Gastroesophageal sphincter (tissue), 4 donors: ENCODE measurements at regions not wholly inside any gene's neighbourhood (a gene's known extent, or its start where the extent isn't known, plus 50 kb on each side); places are given as distances from the start of the nearest gene placed in this dataset.
"Not testable (repeated sequence)": the region's sequence is repeated elsewhere in the genome, so short reads cannot be mapped to it uniquely, and the experiment has no call there.

Experiments
- ATAC-seq: fragments of 150-250 bp; one replicate; pipeline ENCODE4 v1.9.1; 2016; ENCODE audit warnings: mild to moderate bottlenecking, moderate library complexity
- H3K27ac ChIP-seq, 4 donors: fragments of 200-600 bp; sonication (generic) in 3 of 4; 1 replicate in 3 of 4; 2 replicates in 1 of 4; pipeline ENCODE4 v1.5.1; 2016 to 2019
- H3K27me3 ChIP-seq: fragments of 200-600 bp; sonication (generic); one replicate; pipeline ENCODE4 v1.5.1; 2019
- H3K36me3 ChIP-seq, 2 donors: fragments of 200-600 bp; sonication (generic); one replicate each; pipeline ENCODE4 v1.5.1; 2019; ENCODE audit warnings: control low read depth in 1 of 2
- H3K4me1 ChIP-seq, 3 donors: fragments of 200-600 bp; sonication (generic); 1 replicate in 2 of 3; 2 replicates in 1 of 3; pipeline ENCODE4 v1.5.1; 2016 to 2019; ENCODE audit warnings: control low read depth in 2 of 3
- H3K4me3 ChIP-seq, 2 donors: fragments of 200-600 bp; sonication (generic); one replicate each; pipeline ENCODE4 v1.5.1; 2019; ENCODE audit warnings: mild to moderate bottlenecking in 1 of 2, moderate library complexity in 1 of 2
- H3K9me3 ChIP-seq, 3 donors: fragments of 200-600 bp; sonication (generic); one replicate each; pipeline ENCODE4 v1.5.1; 2017 to 2019; ENCODE audit warnings: control low read depth in 2 of 3
- CTCF ChIP-seq, 4 experiments: fragments of 200-600 bp in 2 of 4; fragments of 450-650 bp in 2 of 4; sonication (generic) in 1 of 4; IDR thresholded peaks; one replicate each; pipeline ENCODE4 v1.5.1; 2017 to 2019; ENCODE audit warnings: antibody characterized with exemption in 4 of 4, mild to moderate bottlenecking in 2 of 4, moderate library complexity in 2 of 4
- EP300 ChIP-seq: sonication (generic); formaldehyde crosslinking; IDR thresholded peaks from one replicate; pipeline ENCODE4 v1.6.1; 2017; ENCODE audit warnings: antibody characterized with exemption, mild to moderate bottlenecking
- POLR2A ChIP-seq, 2 donors: fragments of 450-650 bp; IDR thresholded peaks; one replicate each; pipeline ENCODE4 v1.6.1; 2017; ENCODE audit warnings: antibody characterized with exemption in 2 of 2, mild to moderate bottlenecking in 2 of 2, moderate library complexity in 1 of 2
- POLR2AphosphoS5 ChIP-seq: sonication (generic); formaldehyde crosslinking; IDR thresholded peaks from one replicate; pipeline ENCODE4 v1.6.1; 2017; ENCODE audit warnings: antibody characterized with exemption
- WGBS, 2 donors: methylation state at CpG; one replicate each; pipeline ENCODE4 v1.1.5; 2018; ENCODE audit warnings: low coverage in 1 of 2; 5-methylcytosine and 5-hydroxymethylcytosine counted together

GRCh38 chr20:47849596-47849995 is 64.3 kb upstream of the SULF2 start:
- no peaks in the 10 kb centered on the region for H3K27me3 ChIP-seq
- peaks cover 0 to 1% (median 0%) of the 10 kb centered on the region in 3 donors for H3K9me3 ChIP-seq
- WGBS, 2 donors, result 50% methylated on average over 1 of the region's 2 CpGs; no CpG with 5 or more reads in 1 of the 2 donors
- TF ChIP-seq POLR2AphosphoS5, result no peak
- TF ChIP-seq CTCF (IDR thresholded peaks at IDR 0.05), result no peak
- no peak for TF ChIP-seq EP300
- TF ChIP-seq POLR2A (IDR thresholded peaks at IDR 0.05), result no peak
- H3K36me3 ChIP-seq, result no peaks in the 10 kb centered on the region
- ATAC-seq, result no peak
- H3K4me3 ChIP-seq, result no peak overlapping the region
- H3K4me1 ChIP-seq, result no peaks in the 10 kb centered on the region
- no peak overlapping the region for H3K27ac ChIP-seq

DNA sequence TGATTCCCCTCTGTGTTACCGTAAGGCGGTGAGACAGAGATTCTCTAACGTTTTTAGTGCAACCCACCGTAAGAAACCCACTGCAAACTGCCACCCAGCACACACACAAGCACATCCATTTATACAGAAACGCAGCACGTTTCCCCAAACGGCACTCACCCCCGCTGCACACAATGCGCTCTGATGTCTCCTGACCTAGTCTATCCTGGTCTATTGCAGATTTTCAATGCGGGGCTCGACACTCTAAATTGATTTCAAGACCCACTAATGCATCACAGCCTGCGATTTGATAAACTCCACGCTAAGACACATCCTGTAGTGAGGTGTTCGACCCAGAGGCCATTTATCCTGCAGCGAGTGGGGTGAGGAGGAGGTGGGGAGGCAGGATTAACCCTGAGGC is 63.7 kb upstream of the SULF2 start:
- Histone ChIP-seq H3K27ac (no peak overlapping the region), H3K27me3 (no peaks in the 10 kb centered on the region), H3K36me3 (no peaks in the 10 kb centered on the region), H3K9me3 (no peaks in the 10 kb centered on the region), H3K4me1 (no peaks in the 10 kb centered on the region), H3K4me3 (no peak overlapping the region)
- ATAC-seq, result no peak
- no peak for TF ChIP-seq EP300
- no peak for TF ChIP-seq CTCF (IDR thresholded peaks at IDR 0.05)
- TF ChIP-seq POLR2A (IDR thresholded peaks at IDR 0.05), result no peak
- no peak for TF ChIP-seq POLR2AphosphoS5
- 72 to 75% methylated on average over 10 to 11 of the region's 15 CpGs for WGBS, 2 donors

GRCh38 chr20:47848534-47848933 is 63.3 kb upstream of the SULF2 start:
- not testable (repeated sequence) for ATAC-seq

DNA sequence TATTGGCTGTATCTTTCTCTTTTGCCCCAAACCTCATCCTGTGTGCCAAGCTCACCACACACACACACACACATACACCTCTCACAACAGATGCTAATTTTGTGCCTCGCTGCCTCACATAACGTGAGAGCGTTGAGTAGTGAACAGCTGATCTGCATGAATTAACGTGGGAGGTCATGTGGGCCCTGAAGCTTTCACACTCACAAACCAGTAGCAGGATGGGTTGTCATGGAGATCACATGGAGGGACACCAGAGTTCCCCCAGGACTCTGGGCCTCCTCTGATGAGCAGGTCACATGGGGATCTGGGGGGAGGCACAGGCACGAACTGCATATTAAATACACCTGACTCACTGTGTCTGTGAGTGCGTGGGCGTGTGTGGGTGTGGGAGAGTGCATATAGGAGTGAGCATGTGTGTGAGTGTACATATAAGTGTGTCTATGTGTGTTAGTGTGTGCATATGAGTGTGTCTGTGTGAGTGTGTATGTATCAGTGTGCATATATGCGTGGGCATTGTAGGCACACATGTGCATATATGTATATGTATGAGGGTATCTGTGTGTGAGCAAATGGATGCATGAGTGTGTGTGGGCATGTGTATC is 62.7 kb upstream of the SULF2 start:
- H3K36me3 ChIP-seq, result no peaks in the 10 kb centered on the region
- no peaks in the 10 kb centered on the region for H3K9me3 ChIP-seq
- ATAC-seq, result no peak
- no peaks in the 10 kb centered on the region for H3K4me1 ChIP-seq
- H3K27me3 ChIP-seq, result no peaks in the 10 kb centered on the region
- H3K27ac ChIP-seq, result no peak overlapping the region
- no peak overlapping the region for H3K4me3 ChIP-seq
- 81% methylated on average over 8 of the region's 8 CpGs; no CpG with 5 or more reads in 1 of the 2 donors for WGBS, 2 donors
- TF ChIP-seq POLR2A (IDR thresholded peaks at IDR 0.05) (no peak), CTCF (IDR thresholded peaks at IDR 0.05) (no peak), EP300 (no peak), POLR2AphosphoS5 (no peak)

More at GRCh38 chr20:47848534-47848933, 63.3 kb upstream of the SULF2 start:
- H3K36me3 ChIP-seq, H3K9me3 ChIP-seq, H3K4me3 ChIP-seq, H3K27ac ChIP-seq, H3K4me1 ChIP-seq, H3K27me3 ChIP-seq: not testable (repeated sequence)
- 40 to 54% methylated on average over 2 to 3 of the region's 4 CpGs for WGBS, 2 donors

GRCh38 chr20:47847220-47847619 is 61.9 kb upstream of the SULF2 start:
- H3K36me3 ChIP-seq, H3K4me1 ChIP-seq, H3K27me3 ChIP-seq, H3K4me3 ChIP-seq, ATAC-seq, H3K9me3 ChIP-seq, H3K27ac ChIP-seq: not testable (repeated sequence)
- WGBS, 2 donors, result 86% methylated on average over 5 of the region's 7 CpGs; no CpG with 5 or more reads in 1 of the 2 donors

DNA sequence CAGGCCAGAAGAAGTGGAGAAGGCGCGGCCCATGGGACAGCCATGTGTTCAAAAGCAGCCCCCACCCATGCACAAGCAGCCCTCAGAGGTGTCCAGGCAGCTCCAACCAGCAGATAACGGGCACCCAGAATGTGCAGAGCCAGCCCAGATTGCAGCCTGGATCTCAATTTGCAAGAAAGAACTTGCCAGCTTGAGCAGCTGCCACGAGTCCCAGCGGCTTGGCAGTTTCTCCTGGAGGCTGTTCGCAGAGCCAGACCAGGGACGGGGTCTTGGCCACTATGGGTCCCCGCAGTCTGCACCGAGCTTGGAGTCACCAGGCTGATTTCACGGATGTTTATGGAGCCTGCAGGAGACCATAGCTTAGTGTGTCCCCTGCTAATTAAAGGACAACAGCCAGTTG is 61.4 kb upstream of the SULF2 start:
- H3K4me3 ChIP-seq, H3K36me3 ChIP-seq, ATAC-seq, H3K9me3 ChIP-seq, H3K4me1 ChIP-seq, H3K27ac ChIP-seq, H3K27me3 ChIP-seq: not testable (repeated sequence)
- 100% methylated on average over 2 of the region's 10 CpGs; no CpG with 5 or more reads in 1 of the 2 donors for WGBS, 2 donors

DNA sequence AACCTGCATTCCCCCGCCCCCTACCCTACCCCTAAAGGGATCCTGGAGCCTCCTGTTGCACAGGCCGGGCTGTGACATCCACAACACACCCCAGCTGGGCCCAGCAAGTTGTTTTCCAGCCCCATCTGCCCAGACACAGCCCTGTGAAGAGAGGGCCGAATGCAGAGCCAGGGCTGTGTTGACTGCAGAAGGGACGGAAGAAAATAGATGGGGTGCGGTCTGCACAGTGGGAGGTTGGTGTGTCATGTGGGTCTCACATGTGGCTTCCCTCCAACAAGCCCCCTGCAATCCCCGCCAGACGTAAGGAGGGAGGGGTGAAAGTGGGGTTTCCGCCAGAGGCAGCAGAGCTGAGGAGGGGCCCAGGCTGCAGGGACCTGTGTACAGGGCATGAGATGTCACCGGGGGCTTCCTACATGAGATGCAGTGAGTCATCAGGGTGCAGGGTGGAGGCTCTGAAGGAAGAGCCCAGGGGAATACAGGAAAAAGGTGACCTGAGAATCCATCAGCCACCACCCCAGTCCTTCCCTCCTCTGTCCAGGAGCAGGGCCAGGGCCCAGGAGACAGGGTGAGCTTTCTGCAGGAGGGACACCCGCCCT is 60.2 kb upstream of the SULF2 start:
- not testable (repeated sequence) for H3K36me3 ChIP-seq, ATAC-seq, H3K27ac ChIP-seq, H3K4me3 ChIP-seq, H3K4me1 ChIP-seq, H3K27me3 ChIP-seq, H3K9me3 ChIP-seq
- WGBS, 2 donors, result 100% methylated on average over 1 of the region's 10 CpGs; no CpG with 5 or more reads in 1 of the 2 donors

GRCh38 chr20:47844568-47844906 is 59.3 kb upstream of the SULF2 start:
- not testable (repeated sequence) for H3K36me3 ChIP-seq, H3K4me1 ChIP-seq, H3K27ac ChIP-seq, H3K9me3 ChIP-seq, H3K27me3 ChIP-seq, ATAC-seq, H3K4me3 ChIP-seq
- no CpG with 5 or more reads among the region's 1 CpG for WGBS, 2 donors
